Ramos (cell line): ENCODE measurements at regions not wholly inside any gene's neighbourhood (a gene's known extent, or its start where the extent isn't known, plus 50 kb on each side); places are given as distances from the start of the nearest gene placed in this dataset.
"Not testable (repeated sequence)": the region's sequence is repeated elsewhere in the genome, so short reads cannot be mapped to it uniquely, and the experiment has no call there.

Experiments
- in situ Hi-C: fragments of 300-500 bp; cut with MboI; formaldehyde crosslinking; loops from one replicate; pipeline ENCODE4 v1.14.3; 2022; ENCODE audit warnings: low sequenced_read_pairs; ENCODE audit not compliant: unreplicated experiment

DNA sequence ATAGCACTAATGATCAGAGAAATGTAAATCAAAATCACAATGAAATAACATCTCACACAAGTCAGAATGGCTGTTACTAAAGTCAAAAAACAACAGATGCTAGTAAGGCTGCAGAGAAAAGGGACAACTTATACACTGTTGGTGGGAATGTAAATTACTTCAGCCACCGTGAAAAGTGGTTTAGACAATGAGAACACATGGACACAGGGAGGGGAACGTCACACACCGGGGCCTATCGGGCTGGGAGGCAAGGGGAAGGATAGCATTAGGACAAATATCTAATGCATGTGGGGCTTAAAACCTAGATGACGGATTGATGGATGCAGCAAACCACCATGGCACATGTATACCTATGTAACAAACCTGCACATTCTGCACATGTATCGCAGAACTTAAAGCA lies 602.0 kb downstream of the SATB2 start:
- in situ Hi-C loops = not testable (repeated sequence)

DNA sequence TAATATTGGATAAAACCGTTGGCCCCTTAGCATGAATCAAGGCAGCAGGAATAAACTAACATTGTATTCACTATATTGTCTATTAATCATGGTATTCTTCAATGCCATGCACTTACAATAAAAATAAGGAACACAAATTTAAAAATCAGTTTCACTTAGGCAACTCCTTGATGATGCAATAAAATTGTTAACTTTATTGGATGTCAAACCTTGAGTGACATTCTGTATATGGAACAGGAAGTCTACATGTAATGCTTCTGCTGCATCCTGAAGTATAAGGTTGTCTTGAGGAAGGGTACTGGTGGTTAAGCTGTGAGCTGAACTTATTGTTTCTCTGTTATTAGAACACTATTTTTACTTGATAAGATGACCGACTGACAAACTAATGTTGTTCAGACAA lies 605.5 kb downstream of the SATB2 start:
- in situ Hi-C loops = no loop called here

DNA sequence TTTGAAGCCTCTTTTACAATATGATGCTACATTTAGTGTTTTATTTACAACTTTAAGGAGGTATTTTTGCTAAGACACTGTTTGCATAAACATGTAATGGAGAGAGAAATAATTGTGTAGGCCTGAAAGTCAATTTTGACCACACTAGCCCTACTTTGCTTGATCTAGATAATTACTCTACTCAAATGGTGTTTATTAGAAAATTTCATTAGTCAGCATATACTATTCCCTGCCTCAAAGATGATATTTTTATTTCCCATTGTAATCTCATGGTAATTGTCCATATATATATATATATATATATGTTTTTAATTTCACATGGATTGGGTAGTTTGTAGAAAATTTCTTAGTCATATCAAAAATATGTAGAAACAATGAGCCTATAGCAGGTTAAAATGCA lies 632.2 kb downstream of the SATB2 start:
- in situ Hi-C loops = no loop called here

GRCh38 chr2:198817536-198817935 lies 640.2 kb downstream of the SATB2 start:
- in situ Hi-C loops = no loop called here

DNA sequence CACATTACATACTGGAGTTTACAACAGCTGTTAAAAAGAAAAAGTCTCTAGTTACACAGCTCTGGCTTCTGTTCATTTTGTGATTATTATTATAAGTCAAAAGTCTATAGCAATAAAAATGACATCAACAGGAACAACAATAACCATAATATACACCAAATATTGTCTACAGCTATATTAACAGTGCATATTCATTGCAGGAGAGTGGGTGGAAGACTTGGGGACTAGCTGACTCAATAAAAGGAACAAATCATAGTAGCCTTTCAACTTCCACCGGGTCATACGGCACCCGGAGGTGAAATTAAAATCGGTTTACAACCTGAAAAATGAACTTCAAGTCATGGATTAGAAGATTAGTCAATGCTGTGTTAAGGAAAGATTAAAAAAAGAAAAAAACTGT lies 642.1 kb downstream of the SATB2 start:
- in situ Hi-C loops = no loop called here

GRCh38 chr2:198811198-198811597 lies 646.5 kb downstream of the SATB2 start:
- in situ Hi-C loops = no loop called here

- in situ Hi-C loops = no loop called here
Measured at GRCh38 chr2:198809976-198810375, 647.8 kb downstream of the SATB2 start.

GRCh38 chr2:198807131-198807530 lies 650.6 kb downstream of the SATB2 start:
- in situ Hi-C loops = no loop called here

DNA sequence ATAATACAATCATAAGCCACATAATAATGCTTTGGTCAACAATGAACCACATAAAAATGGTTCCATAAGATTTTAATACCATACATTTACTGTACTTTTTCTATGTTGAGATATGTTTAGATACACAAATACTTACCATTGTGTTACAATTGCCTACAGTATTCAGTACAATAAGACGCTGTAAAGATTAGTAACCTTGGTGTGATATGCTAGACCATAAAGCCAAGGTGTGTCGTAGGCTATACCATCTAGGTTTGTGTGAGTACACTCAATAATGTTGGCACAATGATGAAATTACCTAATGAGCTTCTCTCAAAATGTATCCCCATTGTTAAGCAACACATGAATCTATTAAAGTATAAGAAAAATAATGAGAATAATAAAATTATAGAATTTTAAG lies 662.3 kb downstream of the SATB2 start:
- in situ Hi-C loops = no loop called here

DNA sequence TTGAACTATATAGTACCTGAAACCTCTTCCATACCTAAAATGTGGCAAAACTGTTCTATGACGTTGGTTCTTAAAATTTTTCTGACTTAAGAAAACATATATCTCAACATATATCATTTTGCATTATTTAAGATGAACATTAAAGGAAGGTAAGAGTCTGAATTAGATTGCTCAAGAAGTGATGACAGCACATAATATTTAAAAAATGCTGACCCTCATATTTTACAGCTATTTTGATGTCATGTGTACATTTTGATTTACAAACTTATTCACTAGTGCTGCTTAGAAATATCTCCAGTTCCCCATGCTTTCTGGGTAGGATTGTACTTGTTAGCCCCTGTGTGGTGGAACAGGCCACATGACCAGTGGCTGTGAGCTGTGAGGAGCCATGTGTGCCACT lies 666.1 kb downstream of the SATB2 start:
- in situ Hi-C loops = no loop called here

- in situ Hi-C loops = no loop called here
Measured at GRCh38 chr2:198788676-198789075, 669.1 kb downstream of the SATB2 start.

DNA sequence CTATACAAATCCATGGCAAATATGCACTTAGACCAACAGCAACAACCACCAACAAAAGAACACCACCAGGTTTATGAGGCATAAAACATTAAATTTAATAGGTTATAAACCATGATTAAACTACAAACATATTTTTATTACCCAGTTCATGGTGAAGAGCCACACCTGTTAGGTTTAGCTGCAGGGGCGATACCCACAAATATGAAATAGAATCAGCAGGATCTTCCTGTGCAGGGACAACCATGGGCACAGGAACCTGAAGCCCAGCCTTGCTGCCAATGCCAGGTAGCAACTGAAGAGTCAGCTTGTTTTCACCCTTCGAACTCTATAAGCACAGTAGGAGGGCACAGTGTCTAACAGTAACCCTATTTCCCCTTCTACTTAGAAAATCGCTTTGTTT lies 675.0 kb downstream of the SATB2 start:
- in situ Hi-C loops = no loop called here

GRCh38 chr2:198776616-198777406 lies 680.9 kb downstream of the SATB2 start:
- in situ Hi-C loops = no loop called here

- in situ Hi-C loops = no loop called here
Measured at GRCh38 chr2:198775737-198776136, 682.0 kb downstream of the SATB2 start.

DNA sequence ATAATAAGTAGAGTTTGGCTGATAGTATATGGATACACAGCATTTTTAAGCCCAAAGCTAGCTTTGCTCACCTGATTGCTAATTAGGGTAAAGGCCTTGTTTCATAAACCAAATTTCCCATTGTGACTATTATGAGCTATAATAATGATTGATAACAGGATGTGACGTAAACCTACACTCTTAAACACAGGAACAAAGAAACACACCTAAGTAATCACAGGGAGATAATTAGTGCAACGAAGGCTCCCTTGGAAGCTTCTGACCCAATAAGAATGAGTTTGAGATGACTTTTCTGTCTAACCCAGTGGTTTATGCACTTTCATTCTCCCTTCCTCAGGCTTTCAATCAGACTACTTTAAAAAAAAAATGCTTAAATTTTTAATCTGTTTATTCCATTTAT lies 683.2 kb downstream of the SATB2 start:
- in situ Hi-C loops = no loop called here

DNA sequence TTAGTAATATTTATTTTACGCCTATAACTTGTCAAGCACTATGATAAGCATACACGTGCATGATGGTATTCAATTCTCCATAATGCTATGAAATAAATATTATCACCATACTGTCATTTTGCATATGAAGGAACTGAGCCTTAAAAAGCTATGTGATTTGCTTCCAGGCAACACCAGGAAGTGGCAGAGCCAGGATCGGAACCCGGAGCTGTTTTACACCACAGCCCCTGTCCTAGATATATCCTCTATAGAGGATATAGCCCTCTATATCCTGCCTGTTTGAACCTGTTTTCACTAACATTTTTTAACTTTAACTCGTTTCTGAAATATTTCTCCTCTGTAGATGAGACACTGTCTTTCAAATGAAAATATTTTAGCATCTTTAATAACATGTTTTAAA lies 690.0 kb downstream of the SATB2 start:
- in situ Hi-C loops = no loop called here

GRCh38 chr2:198763793-198764192 lies 693.9 kb downstream of the SATB2 start:
- in situ Hi-C loops = no loop called here

- in situ Hi-C loops = no loop called here
Measured at GRCh38 chr2:198762441-198762840, 695.3 kb downstream of the SATB2 start.

DNA sequence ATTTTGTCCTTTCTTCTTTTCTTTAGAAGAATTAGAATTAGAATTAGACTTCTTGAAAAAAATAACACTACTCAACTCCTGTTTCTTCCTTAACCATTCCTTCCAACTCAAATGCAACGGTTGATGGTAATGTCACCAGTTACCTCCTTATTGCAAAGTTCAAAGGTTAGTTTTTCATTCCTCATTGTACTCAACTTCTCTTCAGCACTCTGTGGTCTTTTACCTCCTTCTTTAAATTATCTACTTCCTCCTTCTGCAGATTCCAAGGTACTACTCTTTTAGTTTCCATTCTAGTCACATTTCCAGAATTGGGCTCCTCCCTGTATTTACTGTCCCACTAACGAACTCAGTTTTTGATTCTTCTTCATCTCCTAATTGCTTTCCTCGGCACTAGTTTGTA lies 700.7 kb downstream of the SATB2 start:
- in situ Hi-C loops = no loop called here

DNA sequence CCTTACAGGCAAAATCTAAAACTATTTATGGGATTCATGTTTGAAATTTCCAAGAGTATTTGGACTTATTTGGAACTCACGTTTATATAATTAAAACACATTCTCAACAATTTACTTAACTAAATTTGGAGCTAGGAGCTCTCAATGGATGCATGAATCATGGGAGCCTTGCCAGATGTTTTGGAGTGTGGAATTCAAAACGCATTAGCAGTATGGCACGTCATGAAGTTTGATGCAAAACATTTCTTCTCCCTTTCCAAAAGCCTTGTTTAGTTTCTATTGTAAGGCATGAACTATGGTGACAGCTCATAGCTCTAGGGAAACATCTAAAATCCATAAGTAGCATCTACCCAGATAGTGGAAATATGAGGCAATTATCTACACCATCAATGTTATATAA lies 701.6 kb downstream of the SATB2 start:
- in situ Hi-C loops = no loop called here

DNA sequence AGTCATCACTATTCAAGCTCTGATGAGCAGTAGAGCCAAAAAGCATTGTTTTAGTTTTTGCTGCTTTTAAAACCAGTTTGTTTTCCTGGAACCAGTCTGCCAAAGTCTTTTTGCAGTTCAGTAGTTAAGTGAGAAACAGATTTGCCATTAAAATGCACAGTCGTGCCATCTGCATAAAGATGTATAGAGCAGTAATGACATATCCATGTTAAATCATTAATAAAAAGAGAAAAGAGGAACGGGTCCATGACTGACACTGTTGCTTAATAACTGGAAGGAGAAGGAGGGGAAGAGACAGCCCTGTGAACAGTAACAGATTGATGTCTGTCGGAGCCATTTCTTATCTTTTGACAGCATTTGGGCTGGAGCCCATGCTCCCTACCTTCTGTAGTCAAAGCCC lies 704.6 kb downstream of the SATB2 start:
- in situ Hi-C loops = no loop called here

GRCh38 chr2:198749364-198749763 lies 708.4 kb downstream of the SATB2 start:
- in situ Hi-C loops = no loop called here
